Sigmoid colon (tissue), 4 donors: ENCODE measurements at regions not wholly inside any gene's neighbourhood (a gene's known extent, or its start where the extent isn't known, plus 50 kb on each side); places are given as distances from the start of the nearest gene placed in this dataset.

ENCODE experiments used
- EP300 ChIP-seq, 4 donors: sonication (generic); formaldehyde crosslinking; IDR thresholded peaks; one replicate each; pipeline ENCODE4 v1.6.1; 2017; ENCODE audit warnings: antibody characterized with exemption in 4 of 4
- POLR2A ChIP-seq, 2 donors: fragments of 450-650 bp; IDR thresholded peaks; one replicate each; pipeline ENCODE4 v1.6.1; 2016; ENCODE audit warnings: antibody characterized with exemption in 2 of 2, mild to moderate bottlenecking in 2 of 2, moderate library complexity in 2 of 2
- POLR2AphosphoS5 ChIP-seq, 4 donors: sonication (generic); formaldehyde crosslinking; IDR thresholded peaks; one replicate each; pipeline ENCODE4 v1.6.1; 2017; ENCODE audit warnings: antibody characterized with exemption in 4 of 4
- TF ChIP-seq, protein P1 (sequence below), 4 experiments: fragments of 450-650 bp in 3 of 4; fragments of 200-600 bp in 1 of 4; IDR thresholded peaks; one replicate each; pipeline ENCODE4 v1.5.1; 2016 to 2019; ENCODE audit warnings: antibody characterized with exemption in 4 of 4, mild to moderate bottlenecking in 3 of 4, moderate library complexity in 2 of 4

DNA sequence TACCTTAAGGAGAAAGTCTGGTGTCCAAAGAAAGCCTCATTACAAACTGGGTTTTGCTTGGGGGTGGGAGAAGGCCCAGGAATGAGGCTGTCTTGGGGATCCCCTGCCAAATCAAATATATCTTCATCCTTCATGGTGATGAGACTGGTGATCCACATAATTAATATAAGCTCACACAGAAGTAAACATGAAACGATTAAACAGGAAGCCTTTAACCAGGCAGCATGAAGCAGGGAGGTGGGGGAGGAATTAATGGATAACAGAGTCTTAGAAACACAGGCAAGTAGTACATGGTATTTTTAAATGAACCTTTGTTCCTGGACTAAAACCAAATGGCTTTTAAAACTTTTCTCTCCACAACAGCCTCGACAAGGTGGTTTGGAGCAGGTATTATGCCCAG lies 437.5 kb downstream of the TFAP2A start:
- no peak for TF ChIP-seq POLR2AphosphoS5 (IDR thresholded peaks at IDR 0.05)
- TF ChIP-seq, protein P1, sequence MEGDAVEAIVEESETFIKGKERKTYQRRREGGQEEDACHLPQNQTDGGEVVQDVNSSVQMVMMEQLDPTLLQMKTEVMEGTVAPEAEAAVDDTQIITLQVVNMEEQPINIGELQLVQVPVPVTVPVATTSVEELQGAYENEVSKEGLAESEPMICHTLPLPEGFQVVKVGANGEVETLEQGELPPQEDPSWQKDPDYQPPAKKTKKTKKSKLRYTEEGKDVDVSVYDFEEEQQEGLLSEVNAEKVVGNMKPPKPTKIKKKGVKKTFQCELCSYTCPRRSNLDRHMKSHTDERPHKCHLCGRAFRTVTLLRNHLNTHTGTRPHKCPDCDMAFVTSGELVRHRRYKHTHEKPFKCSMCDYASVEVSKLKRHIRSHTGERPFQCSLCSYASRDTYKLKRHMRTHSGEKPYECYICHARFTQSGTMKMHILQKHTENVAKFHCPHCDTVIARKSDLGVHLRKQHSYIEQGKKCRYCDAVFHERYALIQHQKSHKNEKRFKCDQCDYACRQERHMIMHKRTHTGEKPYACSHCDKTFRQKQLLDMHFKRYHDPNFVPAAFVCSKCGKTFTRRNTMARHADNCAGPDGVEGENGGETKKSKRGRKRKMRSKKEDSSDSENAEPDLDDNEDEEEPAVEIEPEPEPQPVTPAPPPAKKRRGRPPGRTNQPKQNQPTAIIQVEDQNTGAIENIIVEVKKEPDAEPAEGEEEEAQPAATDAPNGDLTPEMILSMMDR (IDR thresholded peaks at IDR 0.05): no peak
- no peak for TF ChIP-seq POLR2A (IDR thresholded peaks at IDR 0.05)
- TF ChIP-seq EP300 (IDR thresholded peaks at IDR 0.05): no peak
